ENCODE measurements at regions not wholly inside any gene's neighbourhood (a gene's known extent, or its start where the extent isn't known, plus 50 kb on each side); places are given as distances from the start of the nearest gene placed in this dataset.

- Histone ChIP-seq H3K4me2 (no peak overlapping the region), H3K27ac (no peak overlapping the region), H3F3A (ENCODE audit: low read depth) (no peaks in the 10 kb centered on the region), H3K79me2 (ENCODE audit: low read depth) (no peaks in the 10 kb centered on the region), H3K9ac (no peak overlapping the region), H4K20me1 (ENCODE audit: low read depth) (no peaks in the 10 kb centered on the region), H3K27me3 (no peaks in the 10 kb centered on the region), H3K9me3 (ENCODE audit: low read depth) (peaks cover 4% of the 10 kb centered on the region), H3K4me1 (no peaks in the 10 kb centered on the region), H3K4me3 (no peak overlapping the region), H2AFZ (replicated peaks) (no peak overlapping the region), H3K36me3 (no peaks in the 10 kb centered on the region)
- H3K4me3 Mint-ChIP-seq, result no peak overlapping the region
- no peaks in the 10 kb centered on the region for H3K4me1 Mint-ChIP-seq
- H3K36me3 Mint-ChIP-seq, result no peaks in the 10 kb centered on the region
- DNase-seq (ENCODE audit: low spot score), result no peak
- peaks cover 8% of the 10 kb centered on the region for H3K9me3 Mint-ChIP-seq
- TF ChIP-seq EZH2 (IDR thresholded peaks at IDR 0.05), result no peak
- H3K27me3 Mint-ChIP-seq (ENCODE audit: insufficient read depth, low read depth), result no peaks in the 10 kb centered on the region
- H3K27ac Mint-ChIP-seq, result no peak overlapping the region
These were observed 1310.5 kb upstream of the CELF2 start for GRCh38 chr10:9707216-9707615.

GRCh38 chr10:9709849-9710248, 1307.8 kb upstream of the CELF2 start:
- no peak overlapping the region for H3K4me3 ChIP-seq
- no peaks in the 10 kb centered on the region for H3K36me3 Mint-ChIP-seq
- no peaks in the 10 kb centered on the region for H4K20me1 ChIP-seq (ENCODE audit: low read depth)
- no peak overlapping the region for H3K27ac Mint-ChIP-seq
- H3K27me3 ChIP-seq, result no peaks in the 10 kb centered on the region
- H3K9me3 Mint-ChIP-seq, result peaks cover 14% of the 10 kb centered on the region
- H3K9me3 ChIP-seq (ENCODE audit: low read depth), result peaks cover 4% of the 10 kb centered on the region
- no peaks in the 10 kb centered on the region for H3K4me1 ChIP-seq
- peak overlapping the region; percentile 21 for H2AFZ ChIP-seq (replicated peaks)
- no peak for DNase-seq (ENCODE audit: low spot score)
- H3K4me2 ChIP-seq, result no peak overlapping the region
- no peaks in the 10 kb centered on the region for H3K36me3 ChIP-seq
- no peaks in the 10 kb centered on the region for H3K27me3 Mint-ChIP-seq (ENCODE audit: insufficient read depth, low read depth)
- H3K9ac ChIP-seq, result no peak overlapping the region
- H3K79me2 ChIP-seq (ENCODE audit: low read depth), result no peaks in the 10 kb centered on the region
- H3K4me3 Mint-ChIP-seq, result no peak overlapping the region
- TF ChIP-seq EZH2 (IDR thresholded peaks at IDR 0.05), result no peak
- TF ChIP-seq EZH2phosphoT487 (IDR thresholded peaks at IDR 0.05), result no peak
- TF ChIP-seq CTCF (IDR thresholded peaks at IDR 0.05), result no peak
- H3F3A ChIP-seq (ENCODE audit: low read depth), result no peaks in the 10 kb centered on the region
- H3K4me1 Mint-ChIP-seq, result no peaks in the 10 kb centered on the region
- no peak overlapping the region for H3K27ac ChIP-seq

DNA sequence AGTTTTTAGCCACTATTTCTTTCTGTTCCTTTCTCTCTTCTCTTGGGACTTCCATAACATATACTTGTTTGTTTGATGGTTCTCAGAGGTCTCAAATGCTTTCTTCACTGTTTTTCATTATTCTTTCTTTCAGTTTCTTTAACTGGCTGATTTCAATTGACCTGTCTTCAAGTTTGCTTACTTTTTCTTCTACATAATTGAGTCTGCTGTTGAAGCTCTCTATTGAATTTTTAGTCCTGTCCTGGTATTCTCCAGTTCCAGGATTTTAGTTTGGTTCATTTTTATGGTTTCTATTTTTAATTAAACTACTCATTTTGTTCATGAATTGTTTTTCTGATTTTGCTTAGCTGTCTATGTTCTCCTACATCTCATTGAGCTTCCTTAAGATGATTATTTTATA, 1305.3 kb upstream of the CELF2 start:
- Histone ChIP-seq H3F3A (ENCODE audit: low read depth) (no peaks in the 10 kb centered on the region), H3K9me3 (ENCODE audit: low read depth) (no peaks in the 10 kb centered on the region), H4K20me1 (ENCODE audit: low read depth) (no peaks in the 10 kb centered on the region), H3K79me2 (ENCODE audit: low read depth) (no peaks in the 10 kb centered on the region), H3K4me3 (no peak overlapping the region), H3K27ac (no peak overlapping the region), H3K9ac (no peak overlapping the region), H3K27me3 (no peaks in the 10 kb centered on the region), H2AFZ (replicated peaks) (no peak overlapping the region), H3K4me2 (no peak overlapping the region), H3K36me3 (no peaks in the 10 kb centered on the region), H3K4me1 (no peaks in the 10 kb centered on the region)
- Mint-ChIP-seq H3K4me3 (no peak overlapping the region), H3K27ac (no peak overlapping the region), H3K36me3 (no peaks in the 10 kb centered on the region), H3K4me1 (no peaks in the 10 kb centered on the region), H3K9me3 (peaks cover 14% of the 10 kb centered on the region), H3K27me3 (ENCODE audit: insufficient read depth, low read depth) (no peaks in the 10 kb centered on the region)
- no peak for DNase-seq (ENCODE audit: low spot score)
- TF ChIP-seq EZH2phosphoT487 (IDR thresholded peaks at IDR 0.05), result no peak
- TF ChIP-seq EZH2 (IDR thresholded peaks at IDR 0.05), result no peak
- TF ChIP-seq CTCF (IDR thresholded peaks at IDR 0.05), result no peak

- no peaks in the 10 kb centered on the region for H3K4me1 Mint-ChIP-seq
- H3K9ac ChIP-seq, result no peak overlapping the region
These were observed 1298.4 kb upstream of the CELF2 start for GRCh38 chr10:9719246-9719645.

More at GRCh38 chr10:9719246-9719645, 1298.4 kb upstream of the CELF2 start:
- H3K4me3 Mint-ChIP-seq, result no peak overlapping the region
- H3K9me3 ChIP-seq (ENCODE audit: low read depth), result no peaks in the 10 kb centered on the region
- TF ChIP-seq EZH2 (IDR thresholded peaks at IDR 0.05) (no peak), EZH2phosphoT487 (IDR thresholded peaks at IDR 0.05) (no peak), CTCF (IDR thresholded peaks at IDR 0.05) (no peak)
- peaks cover 2% of the 10 kb centered on the region for H3K27me3 Mint-ChIP-seq (ENCODE audit: insufficient read depth, low read depth)
- H3F3A ChIP-seq (ENCODE audit: low read depth), result no peaks in the 10 kb centered on the region
- H3K36me3 Mint-ChIP-seq, result no peaks in the 10 kb centered on the region
- no peaks in the 10 kb centered on the region for H4K20me1 ChIP-seq (ENCODE audit: low read depth)
- H3K36me3 ChIP-seq, result no peaks in the 10 kb centered on the region
- no peak overlapping the region for H2AFZ ChIP-seq (replicated peaks)
- H3K27ac Mint-ChIP-seq, result no peak overlapping the region
- no peaks in the 10 kb centered on the region for H3K4me1 ChIP-seq
- H3K4me2 ChIP-seq, result no peak overlapping the region
- H3K9me3 Mint-ChIP-seq, result no peaks in the 10 kb centered on the region
- no peaks in the 10 kb centered on the region for H3K27me3 ChIP-seq
- no peak for DNase-seq (ENCODE audit: low spot score)
- H3K79me2 ChIP-seq (ENCODE audit: low read depth), result no peaks in the 10 kb centered on the region
- no peak overlapping the region for H3K27ac ChIP-seq
- H3K4me3 ChIP-seq, result no peak overlapping the region

Data from neural progenitor cell (in vitro differentiated cells).